Motor neuron (in vitro differentiated cells): ENCODE measurements at regions not wholly inside any gene's neighbourhood (a gene's known extent, or its start where the extent isn't known, plus 50 kb on each side); places are given as distances from the start of the nearest gene placed in this dataset.
"Not testable (repeated sequence)": the region's sequence is repeated elsewhere in the genome, so short reads cannot be mapped to it uniquely, and the experiment has no call there.

Source experiments
- ATAC-seq, 8 experiments: fragments of 200-7000 bp; cut with Tn5 transposase; replicated peaks in 6 of 8; 2 replicates each; pipeline ENCODE4 v1.8.0; 2021; ENCODE audit warnings: mild to moderate bottlenecking in 8 of 8, moderate library complexity in 8 of 8
- H3K27ac ChIP-seq, 2 donors: fragments of 250-450 bp; sonication (Bioruptor Pico); 2 replicates each; pipeline ENCODE4 v1.9.0; 2021; ENCODE audit warnings: antibody characterized with exemption in 2 of 2, mild to moderate bottlenecking in 2 of 2, moderate library complexity in 1 of 2
- H3K4me1 ChIP-seq, 2 donors: fragments of 250-450 bp; sonication (Bioruptor Pico); replicated peaks in 1 of 2; 2 replicates each; pipeline ENCODE4 v1.6.1; 2021; ENCODE audit warnings: antibody characterized with exemption in 2 of 2, mild to moderate bottlenecking in 2 of 2, moderate library complexity in 1 of 2
- H3K4me3 ChIP-seq, 5 donors: fragments of 250-450 bp; sonication (Bioruptor Pico); 2 replicates each; pipeline ENCODE4 v1.9.0; 2021; ENCODE audit warnings: antibody characterized with exemption in 5 of 5, mild to moderate bottlenecking in 5 of 5, moderate library complexity in 4 of 5
- WGBS, 10 experiments: fragments of 450-650 bp; shearing (Covaris generic); methylation state at CpG; one replicate each; pipeline ENCODE4 v1.0.0; 2022; 5-methylcytosine and 5-hydroxymethylcytosine counted together
- in situ Hi-C, 9 experiments: fragments of 400-800 bp; cut with MboI; loops; one replicate each; pipeline ENCODE4 v1.15.0; 2021; ENCODE audit warnings: low sequenced_read_pairs in 9 of 9, low pct_unique_long_range_greater_than_20kb in 2 of 9; ENCODE audit not compliant: unreplicated experiment in 9 of 9

DNA sequence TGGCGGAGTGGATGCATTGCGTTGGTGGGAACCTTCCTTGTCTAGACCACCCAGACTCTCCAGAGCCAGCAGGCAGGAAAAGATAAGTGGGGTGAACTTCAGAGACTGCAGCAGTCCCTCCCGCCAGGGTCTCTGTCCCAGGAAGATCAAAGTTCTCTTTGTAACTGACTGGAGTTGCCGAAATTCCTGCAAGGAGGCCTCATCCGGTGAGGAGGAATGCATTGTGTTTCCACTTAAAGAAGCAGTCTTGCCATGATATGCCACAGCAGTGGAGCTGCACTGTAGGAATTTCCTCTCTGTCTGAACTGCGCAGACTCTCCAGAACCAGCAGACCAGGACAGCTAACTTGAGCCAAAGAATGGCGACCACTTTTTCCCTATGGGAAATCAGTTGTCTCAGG, 1190.4 kb downstream of the TECRL start:
- in situ Hi-C loops: no loop called here
- H3K4me3 ChIP-seq: no peak overlapping the region
- no peak for ATAC-seq

GRCh38 chr4:63214076-63214475, 1195.2 kb downstream of the TECRL start:
- no peak overlapping the region for H3K27ac ChIP-seq
- ATAC-seq: no peak
- H3K4me3 ChIP-seq: no peak overlapping the region
- in situ Hi-C loops: no loop called here
- H3K4me1 ChIP-seq: no peaks in the 10 kb centered on the region

More for the DNA sequence above, 1190.4 kb downstream of the TECRL start:
- 0 to 90% (median 60%) methylated on average over 1 to 7 of the region's 7 CpGs for WGBS, 10 experiments
- H3K27ac ChIP-seq: no peak overlapping the region
- H3K4me1 ChIP-seq: no peaks in the 10 kb centered on the region

DNA sequence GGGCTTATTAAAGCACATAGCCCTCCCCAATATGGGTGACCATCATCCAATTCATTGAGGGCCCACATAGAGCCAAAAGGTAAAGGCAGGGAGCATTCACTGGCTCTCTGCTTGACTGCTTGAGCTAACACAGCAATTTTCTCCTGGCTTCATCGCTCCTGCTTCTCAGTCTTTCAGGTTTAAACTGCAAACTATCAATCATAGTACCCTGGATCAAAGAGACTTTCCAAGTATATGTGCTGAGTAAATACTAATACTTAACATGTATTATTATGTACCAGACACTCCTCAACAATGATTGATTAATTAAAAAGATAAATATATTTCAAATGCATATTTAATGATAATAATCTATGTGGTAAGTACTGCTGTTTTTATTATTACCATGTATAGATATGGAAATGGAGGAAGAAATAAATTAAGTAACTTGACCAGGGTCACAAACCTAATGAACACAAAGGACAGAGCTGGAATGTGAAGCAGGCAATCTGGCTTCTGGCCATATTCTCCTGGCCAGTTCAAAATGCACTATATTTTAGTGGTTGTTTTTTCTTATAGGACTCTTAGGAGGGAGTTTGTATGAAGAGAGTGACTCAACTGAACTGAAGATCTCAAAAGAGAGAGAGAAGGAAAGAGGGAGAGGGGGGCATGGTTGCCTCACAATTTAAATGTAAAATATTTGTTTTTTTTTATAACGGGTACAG, 1197.3 kb downstream of the TECRL start:
- 7 to 86% (median 50%) methylated on average over 1 to 2 of the region's 2 CpGs; no CpG with 5 or more reads in 2 of the 10 experiments for WGBS, 10 experiments
- H3K4me3 ChIP-seq: no peak overlapping the region
- H3K27ac ChIP-seq: no peak overlapping the region
- ATAC-seq: no peak
- in situ Hi-C loops: no loop called here
- H3K4me1 ChIP-seq: no peaks in the 10 kb centered on the region

DNA sequence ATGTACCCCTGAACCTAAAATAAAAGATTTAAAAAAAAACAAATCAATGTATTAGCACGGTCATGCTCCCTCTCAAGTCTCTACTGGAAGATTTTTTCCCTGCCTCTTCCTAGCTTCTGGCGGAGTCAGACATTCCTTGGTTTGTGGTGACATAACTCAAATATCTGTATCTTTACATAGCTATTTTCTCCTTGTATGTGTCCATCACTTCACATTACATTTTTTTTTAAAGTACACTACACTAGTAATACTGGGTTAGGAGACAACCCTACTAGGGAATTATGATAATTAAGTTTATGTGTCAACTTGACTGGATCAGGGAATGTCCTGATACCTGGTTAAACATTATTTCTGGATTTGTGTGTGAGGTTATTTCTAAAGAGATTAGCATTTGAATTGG, 1197.9 kb downstream of the TECRL start:
- 0 to 100% (median 11%) methylated on average over 1 to 2 of the region's 2 CpGs; no CpG with 5 or more reads in 3 of the 10 experiments for WGBS, 10 experiments
- H3K4me3 ChIP-seq: no peak overlapping the region
- H3K27ac ChIP-seq: no peak overlapping the region
- no peak for ATAC-seq
- in situ Hi-C loops: no loop called here
- no peaks in the 10 kb centered on the region for H3K4me1 ChIP-seq

DNA sequence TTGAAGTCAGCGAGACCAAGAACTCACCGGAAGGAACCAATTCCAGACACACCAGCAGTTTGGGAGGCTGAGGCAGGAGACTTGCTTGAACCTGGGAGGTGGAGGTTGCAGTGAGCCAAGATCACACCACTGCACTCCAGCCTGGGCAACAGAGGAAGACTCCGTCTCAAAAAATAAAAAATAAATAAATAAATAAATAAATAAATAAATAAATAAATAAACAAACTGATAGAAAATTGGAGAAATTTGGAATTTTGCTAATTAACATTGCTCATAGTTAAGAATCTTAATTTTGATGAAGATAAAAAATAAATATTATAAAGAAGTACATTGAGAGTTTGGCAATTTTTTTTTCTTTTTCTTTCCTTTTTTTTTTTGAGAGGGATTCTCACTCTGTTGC, 1216.2 kb downstream of the TECRL start:
- WGBS, 10 experiments: 56 to 100% (median 93%) methylated on average over 1 to 3 of the region's 3 CpGs; no CpG with 5 or more reads in 2 of the 10 experiments
- in situ Hi-C loops, H3K4me1 ChIP-seq, ATAC-seq, H3K27ac ChIP-seq, H3K4me3 ChIP-seq: not testable (repeated sequence)

- ATAC-seq: no peak
- Histone ChIP-seq H3K27ac (no peak overlapping the region), H3K4me1 (no peaks in the 10 kb centered on the region), H3K4me3 (no peak overlapping the region)
- WGBS, 10 experiments: 0 to 100% (median 50%) methylated on average over 1 to 2 of the region's 2 CpGs
- in situ Hi-C loops: no loop called here
Observed at GRCh38 chr4:63171341-63171740, 1237.9 kb downstream of the TECRL start.

- Histone ChIP-seq H3K4me1 (no peaks in the 10 kb centered on the region), H3K4me3 (no peak overlapping the region), H3K27ac (no peak overlapping the region)
- 0 to 92% (median 21%) methylated on average over 1 to 2 of the region's 2 CpGs; no CpG with 5 or more reads in 2 of the 10 experiments for WGBS, 10 experiments
- in situ Hi-C loops: no loop called here
- ATAC-seq: no peak
Observed at GRCh38 chr4:63170923-63171322, 1238.3 kb downstream of the TECRL start.

- WGBS, 10 experiments: 15 to 100% (median 74%) methylated on average over 1 to 2 of the region's 2 CpGs; no CpG with 5 or more reads in 1 of the 10 experiments
- H3K27ac ChIP-seq: no peak overlapping the region
- no peak for ATAC-seq
- in situ Hi-C loops: no loop called here
- H3K4me1 ChIP-seq: no peaks in the 10 kb centered on the region
- no peak overlapping the region for H3K4me3 ChIP-seq
Observed at GRCh38 chr4:63169836-63170235, 1239.4 kb downstream of the TECRL start.

GRCh38 chr4:63155561-63155960, 1253.7 kb downstream of the TECRL start:
- ATAC-seq: no peak
- H3K4me1 ChIP-seq: no peaks in the 10 kb centered on the region
- H3K27ac ChIP-seq: no peak overlapping the region
- no peak overlapping the region for H3K4me3 ChIP-seq
- 0 to 100% (median 44%) methylated on average over 1 of the region's 1 CpG; no CpG with 5 or more reads in 4 of the 10 experiments for WGBS, 10 experiments
- in situ Hi-C loops: no loop called here

DNA sequence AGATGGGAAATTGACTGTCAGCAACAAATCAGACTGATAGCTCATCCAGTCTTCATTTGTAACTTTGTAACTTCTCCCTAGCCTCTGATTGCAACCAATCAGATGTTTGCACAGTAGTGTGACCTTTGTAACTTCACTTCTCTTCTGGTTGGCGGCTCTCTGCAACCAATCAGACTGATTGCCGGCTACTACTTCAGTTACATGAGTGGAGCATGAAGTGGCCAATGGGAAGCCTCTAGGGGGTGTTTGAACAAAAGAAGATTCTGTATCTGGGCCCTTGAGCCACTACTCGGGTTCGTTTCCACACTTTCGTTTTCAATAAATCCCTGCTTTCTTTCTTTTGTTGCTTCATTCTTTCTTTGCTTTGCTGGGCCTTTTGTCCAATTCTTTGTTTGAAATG, 1285.8 kb downstream of the TECRL start:
- no peak overlapping the region for H3K4me3 ChIP-seq
- ATAC-seq: no peak
- H3K27ac ChIP-seq: no peak overlapping the region
- in situ Hi-C loops: no loop called here
- H3K4me1 ChIP-seq: no peaks in the 10 kb centered on the region
- 20 to 98% (median 81%) methylated on average over 3 to 5 of the region's 5 CpGs; no CpG with 5 or more reads in 2 of the 10 experiments for WGBS, 10 experiments

- in situ Hi-C loops: no loop called here
- Histone ChIP-seq H3K4me1 (no peaks in the 10 kb centered on the region), H3K27ac (no peak overlapping the region), H3K4me3 (no peak overlapping the region)
- ATAC-seq: no peak
- WGBS, 10 experiments: 8 to 100% (median 92%) methylated on average over 1 to 2 of the region's 2 CpGs; no CpG with 5 or more reads in 3 of the 10 experiments
Observed at GRCh38 chr4:63122955-63123354, 1286.3 kb downstream of the TECRL start.

DNA sequence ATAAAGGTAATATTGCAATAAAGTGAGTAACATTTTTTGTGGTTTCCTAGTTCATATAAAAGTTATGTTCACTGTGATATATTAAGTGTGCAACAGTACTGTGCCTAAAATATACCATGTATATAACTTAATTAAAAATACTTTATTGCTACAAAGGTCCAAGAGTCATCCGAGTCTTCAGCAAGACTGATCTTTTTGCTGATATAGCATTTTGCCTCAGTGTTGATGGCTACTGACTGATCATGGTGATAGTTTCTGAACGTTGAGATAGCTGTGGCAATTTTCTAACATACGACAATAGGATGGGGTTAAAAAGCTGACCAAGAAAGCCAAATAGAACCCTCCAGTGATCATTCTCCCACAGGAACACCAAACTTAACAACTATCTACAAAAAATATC, 1302.7 kb downstream of the TECRL start:
- no peak for ATAC-seq
- Histone ChIP-seq H3K27ac (no peak overlapping the region), H3K4me3 (no peak overlapping the region), H3K4me1 (no peaks in the 10 kb centered on the region)
- WGBS, 10 experiments: 0 to 94% (median 73%) methylated on average over 1 to 3 of the region's 3 CpGs
- in situ Hi-C loops: no loop called here

DNA sequence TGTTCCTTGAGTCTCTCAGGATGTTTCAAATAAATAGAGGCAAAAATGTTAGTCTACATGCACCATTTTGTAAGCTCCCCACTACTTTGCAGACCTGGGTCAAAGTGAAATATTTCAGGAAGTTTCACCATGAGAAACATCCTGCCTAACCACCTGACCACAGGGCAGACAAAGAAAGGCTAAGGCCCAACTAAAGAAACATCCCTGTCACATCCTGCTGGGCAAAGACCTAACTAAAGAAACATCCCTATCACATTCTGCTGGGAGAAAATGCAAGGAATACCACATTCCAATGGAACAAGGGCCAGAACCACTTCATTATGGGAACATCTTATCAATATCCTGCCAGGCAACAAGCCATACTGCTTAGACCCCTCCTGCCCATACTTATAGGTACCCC, 1303.4 kb downstream of the TECRL start:
- no peak for ATAC-seq
- in situ Hi-C loops: no loop called here
- Histone ChIP-seq H3K4me1 (no peaks in the 10 kb centered on the region), H3K27ac (no peak overlapping the region), H3K4me3 (no peak overlapping the region)

GRCh38 chr4:63090641-63091040, 1318.6 kb downstream of the TECRL start:
- Histone ChIP-seq H3K4me1 (no peaks in the 10 kb centered on the region), H3K4me3 (no peak overlapping the region), H3K27ac (no peak overlapping the region)
- in situ Hi-C loops: no loop called here
- no peak for ATAC-seq
- 0 to 100% (median 80%) methylated on average over 1 of the region's 1 CpG; no CpG with 5 or more reads in 3 of the 10 experiments for WGBS, 10 experiments
